ENCODE measurements at regions not wholly inside any gene's neighbourhood (a gene's known extent, or its start where the extent isn't known, plus 50 kb on each side); places are given as distances from the start of the nearest gene placed in this dataset.
"Not testable (repeated sequence)": the region's sequence is repeated elsewhere in the genome, so short reads cannot be mapped to it uniquely, and the experiment has no call there.

- no peak for DNase-seq
Measured at GRCh38 chr5:6273090-6273735, 105.1 kb downstream of the MED10 start.

- DNase-seq = no peak
Measured at GRCh38 chr5:6269925-6270324, 108.4 kb downstream of the MED10 start.

- DNase-seq = no peak
Measured at GRCh38 chr5:6266671-6267197, 111.6 kb downstream of the MED10 start.

GRCh38 chr5:6264394-6264793, 114.0 kb downstream of the MED10 start:
- DNase-seq = no peak

GRCh38 chr5:6262651-6263363, 115.5 kb downstream of the MED10 start:
- DNase-seq = no peak

GRCh38 chr5:6261668-6262067, 116.7 kb downstream of the MED10 start:
- no peak for DNase-seq

GRCh38 chr5:6261256-6261655, 117.1 kb downstream of the MED10 start:
- no peak for DNase-seq

GRCh38 chr5:6260846-6261245, 117.5 kb downstream of the MED10 start:
- no peak for DNase-seq

GRCh38 chr5:6256901-6257300, 121.4 kb downstream of the MED10 start:
- no peak for DNase-seq

- DNase-seq = no peak
Measured at GRCh38 chr5:6255956-6256355, 122.4 kb downstream of the MED10 start.

GRCh38 chr5:6253846-6254245, 124.5 kb downstream of the MED10 start:
- no peak for DNase-seq

- no peak for DNase-seq
Measured at GRCh38 chr5:6253281-6253680, 125.1 kb downstream of the MED10 start.

GRCh38 chr5:6252581-6252980, 125.8 kb downstream of the MED10 start:
- no peak for DNase-seq

- no peak for DNase-seq
Measured at GRCh38 chr5:6251565-6252102, 126.7 kb downstream of the MED10 start.

GRCh38 chr5:6250121-6250520, 128.2 kb downstream of the MED10 start:
- DNase-seq = no peak

GRCh38 chr5:6248132-6248531, 130.2 kb downstream of the MED10 start:
- no peak for DNase-seq

GRCh38 chr5:6246820-6247437, 131.4 kb downstream of the MED10 start:
- DNase-seq = no peak

- DNase-seq = no peak
Measured at GRCh38 chr5:6244339-6244714, 134.0 kb downstream of the MED10 start.

- DNase-seq = no peak
Measured at GRCh38 chr5:6243706-6244338, 134.5 kb downstream of the MED10 start.

- not testable (repeated sequence) for DNase-seq
Measured at GRCh38 chr5:6241056-6241455, 137.3 kb downstream of the MED10 start.

GRCh38 chr5:6236858-6237481, 141.4 kb downstream of the MED10 start:
- DNase-seq = no peak

- DNase-seq = no peak
Measured at GRCh38 chr5:6236170-6236793, 142.1 kb downstream of the MED10 start.
